ENCODE measurements at regions not wholly inside any gene's neighbourhood (a gene's known extent, or its start where the extent isn't known, plus 50 kb on each side); places are given as distances from the start of the nearest gene placed in this dataset.

DNA sequence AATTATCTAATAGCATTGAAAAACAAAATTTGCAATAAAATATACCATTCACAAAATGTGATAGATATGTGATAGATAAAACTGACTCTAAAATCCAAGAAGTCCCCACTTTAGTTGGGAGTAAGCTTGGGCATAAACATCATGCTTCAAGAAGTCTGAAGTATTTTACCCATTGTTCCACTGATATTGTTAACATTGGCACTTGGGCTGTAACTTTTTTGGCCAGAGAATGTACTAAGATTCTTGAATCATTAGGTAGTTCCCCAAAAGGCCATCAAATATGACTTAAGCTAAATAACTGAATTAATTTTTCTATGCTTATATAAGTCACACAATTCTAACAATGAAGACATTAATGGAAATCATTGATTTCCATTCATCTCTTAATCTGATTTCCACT, 413.6 kb downstream of the CDH2 start:
- no peak for DNase-seq (ENCODE audit: low read depth, low spot score)

DNA sequence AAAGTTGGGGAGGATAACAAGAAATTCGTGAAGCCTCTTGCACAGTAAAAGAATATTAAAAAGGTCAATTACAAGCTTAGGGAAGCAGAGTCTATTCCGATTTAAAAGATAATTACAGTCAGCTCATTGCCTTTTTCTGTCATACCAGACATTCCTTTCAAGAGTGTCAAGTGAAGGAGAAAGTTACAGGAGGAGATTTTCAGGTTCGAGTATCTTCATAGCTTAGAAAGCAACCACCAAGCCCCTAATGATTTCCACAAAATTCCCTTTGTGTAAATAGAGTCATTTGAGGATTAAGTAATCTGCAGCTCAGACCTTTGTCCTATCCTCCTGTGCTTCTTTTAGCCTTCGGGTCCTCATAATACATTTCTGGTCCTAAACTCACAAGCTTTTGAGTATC, 414.9 kb downstream of the CDH2 start:
- DNase-seq (ENCODE audit: low read depth, low spot score), result no peak

DNA sequence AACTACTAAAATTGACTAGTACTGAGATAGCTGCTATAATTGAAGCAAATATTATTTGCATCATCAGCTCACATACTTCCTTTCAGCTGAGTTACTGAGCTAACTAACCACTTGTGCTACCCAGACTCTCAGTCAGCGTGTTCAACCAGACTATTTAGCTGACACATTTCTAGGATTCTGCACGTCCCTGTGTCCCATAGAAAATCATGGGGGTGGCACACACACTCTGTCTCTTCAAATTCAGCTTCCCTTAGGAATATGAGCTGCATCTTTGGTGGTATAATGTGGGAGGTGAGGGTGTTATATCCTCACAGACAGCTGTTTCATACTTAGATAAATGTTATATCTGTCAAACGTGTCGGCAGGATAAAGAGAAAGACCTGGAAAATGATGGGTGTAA, 424.0 kb downstream of the CDH2 start:
- DNase-seq (ENCODE audit: low read depth, low spot score), result no peak

DNA sequence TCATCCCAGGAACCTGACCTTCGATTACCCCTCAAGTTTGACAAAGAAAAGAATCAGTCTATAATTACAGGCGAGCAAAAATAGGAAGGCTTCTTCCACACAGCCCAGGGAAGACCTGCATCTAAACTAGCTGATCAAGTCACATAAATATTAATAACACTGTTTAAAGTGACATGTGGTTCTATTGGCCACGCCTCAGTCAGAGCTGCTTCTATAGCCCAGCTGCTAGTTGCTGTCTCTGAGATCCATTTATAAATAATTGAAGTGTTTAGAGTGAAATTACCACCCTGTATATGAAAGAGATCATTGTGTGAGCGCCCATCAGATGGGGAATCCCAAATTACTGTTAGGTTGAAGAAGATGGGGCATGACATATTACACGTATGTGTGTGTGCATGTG, 426.0 kb downstream of the CDH2 start:
- DNase-seq (ENCODE audit: low read depth, low spot score), result no peak

DNA sequence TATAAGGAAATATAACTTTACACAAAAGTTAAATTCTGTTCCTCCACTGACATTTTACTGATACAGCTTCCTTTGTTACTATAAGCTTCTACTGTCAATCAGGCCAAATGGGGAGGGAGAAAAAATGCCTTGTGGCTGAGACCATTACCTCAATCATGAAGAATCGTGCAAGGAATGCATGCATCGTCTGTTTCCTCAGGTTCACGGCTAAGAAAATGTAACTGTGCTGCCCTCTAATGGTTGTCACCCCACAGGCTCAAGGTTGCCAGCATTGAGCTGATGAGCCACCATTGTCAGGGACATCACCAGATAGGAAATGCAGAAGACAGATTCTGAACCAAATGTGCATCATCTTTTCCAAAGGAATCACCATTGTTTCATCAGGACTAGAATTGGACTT, 426.9 kb downstream of the CDH2 start:
- no peak for DNase-seq (ENCODE audit: low read depth, low spot score)

DNA sequence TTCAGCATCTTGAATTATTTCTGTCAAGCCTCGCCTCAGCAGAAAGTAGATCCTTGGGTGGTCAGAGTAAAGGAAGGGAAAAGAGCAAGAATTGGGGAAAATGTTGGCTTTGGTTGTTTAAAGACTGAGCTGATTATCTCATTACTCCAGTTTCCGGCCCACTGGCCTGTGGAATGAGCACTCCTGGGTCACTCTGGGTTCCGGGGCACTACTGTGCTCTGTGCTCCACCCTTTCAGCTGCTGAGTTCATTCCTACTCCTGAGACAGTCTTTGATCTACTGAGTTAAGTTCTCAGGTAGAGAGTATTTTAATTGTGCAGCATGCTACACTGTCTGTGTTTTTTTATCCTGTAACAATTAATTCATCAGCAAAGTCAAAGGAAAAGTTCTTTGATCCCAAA, 427.7 kb downstream of the CDH2 start:
- no peak for DNase-seq (ENCODE audit: low read depth, low spot score)

DNA sequence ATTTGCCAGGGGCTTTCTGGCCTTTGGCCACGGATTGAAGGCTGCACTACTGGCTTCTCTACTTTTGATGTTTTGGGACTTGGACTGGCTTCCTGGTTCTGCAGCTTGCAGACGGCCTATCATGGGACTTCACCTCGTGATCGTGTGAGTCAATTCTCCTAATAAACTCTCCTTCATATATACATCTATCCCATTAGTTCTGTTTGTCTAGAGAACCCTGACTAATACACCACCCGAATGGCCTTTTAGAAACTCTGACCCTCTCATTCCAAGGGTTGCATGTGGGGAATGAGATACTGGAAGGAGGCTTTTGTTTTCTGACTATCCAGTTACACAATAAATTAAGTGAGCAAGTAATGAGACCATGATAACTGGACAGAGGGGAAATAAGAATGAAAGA, 430.7 kb downstream of the CDH2 start:
- DNase-seq (ENCODE audit: low read depth, low spot score), result no peak

DNA sequence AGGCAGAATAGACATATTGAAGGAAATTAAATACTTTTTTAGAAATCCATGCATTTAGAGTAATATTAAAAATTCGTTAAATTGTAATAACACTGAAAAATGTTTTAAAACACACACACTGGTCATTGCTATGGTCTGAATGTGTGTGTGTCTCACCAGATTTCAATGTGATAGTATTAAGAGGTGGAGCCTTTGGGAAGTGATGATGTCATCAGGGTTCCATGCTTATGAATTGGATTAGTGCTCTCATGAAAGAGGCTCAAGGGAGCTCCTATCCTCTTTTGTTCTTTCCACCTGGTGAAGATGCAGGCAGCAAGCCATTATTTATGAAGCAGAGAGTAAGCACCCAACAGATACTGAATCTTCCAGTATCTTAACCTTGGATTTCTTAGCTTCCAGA, 441.8 kb downstream of the CDH2 start:
- no peak for DNase-seq (ENCODE audit: low read depth, low spot score)

DNA sequence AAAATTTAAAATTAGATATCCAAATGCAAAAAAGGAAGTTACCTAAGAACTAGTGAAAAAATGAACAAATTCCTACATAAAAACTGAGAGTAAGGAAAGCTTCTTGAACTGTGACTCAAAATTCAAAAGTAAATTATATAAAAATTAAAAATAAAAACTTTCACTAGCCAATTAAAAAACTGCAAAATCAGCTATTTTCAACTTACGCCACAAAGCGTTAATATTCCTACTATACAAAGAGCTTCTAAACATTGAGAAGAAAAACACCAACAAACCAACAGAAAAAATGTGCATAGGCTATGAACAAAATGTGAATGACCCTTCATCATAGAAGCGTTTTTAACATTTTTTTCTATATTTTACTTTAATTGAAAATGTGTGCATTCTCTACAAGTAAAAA, 445.7 kb downstream of the CDH2 start:
- DNase-seq (ENCODE audit: low read depth, low spot score), result no peak

DNA sequence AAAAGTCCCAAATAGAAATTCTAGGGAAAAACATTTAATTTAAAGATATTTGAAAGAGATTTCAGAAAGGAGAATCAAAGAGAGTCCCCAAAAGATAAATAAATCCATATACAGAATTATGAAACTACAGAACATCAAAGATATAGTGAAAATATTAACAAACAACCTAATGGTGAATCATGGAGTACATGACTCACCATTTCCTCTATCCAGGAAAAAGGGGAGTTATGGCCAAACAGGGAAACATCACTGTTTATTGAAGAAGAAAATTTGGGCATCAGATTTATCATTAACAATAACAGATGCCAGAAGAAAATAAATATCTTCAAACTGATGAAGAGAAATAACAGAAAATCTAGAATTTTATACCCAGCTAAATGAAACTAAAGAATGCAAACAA, 448.3 kb downstream of the CDH2 start:
- no peak for DNase-seq (ENCODE audit: low read depth, low spot score)

DNA sequence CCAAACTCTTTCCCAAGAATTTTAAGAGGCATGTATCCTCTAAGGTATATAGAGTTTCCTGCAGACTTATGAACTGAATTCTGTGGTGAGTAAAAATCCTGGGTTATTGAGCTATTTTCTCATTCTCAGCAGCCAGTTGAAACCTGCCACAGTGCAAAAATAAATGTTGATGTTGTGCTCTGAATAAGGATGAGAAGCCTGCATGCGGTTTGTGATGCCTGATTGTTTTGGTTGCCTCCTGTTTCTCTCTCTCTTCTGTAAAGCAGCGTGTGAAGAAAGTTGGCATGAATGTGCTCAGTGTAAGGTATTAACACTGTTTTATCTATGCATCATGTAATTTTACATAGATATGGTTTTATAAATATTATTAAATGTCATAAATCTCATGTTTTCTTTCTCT, 452.6 kb downstream of the CDH2 start:
- no peak for DNase-seq (ENCODE audit: low read depth, low spot score)

DNA sequence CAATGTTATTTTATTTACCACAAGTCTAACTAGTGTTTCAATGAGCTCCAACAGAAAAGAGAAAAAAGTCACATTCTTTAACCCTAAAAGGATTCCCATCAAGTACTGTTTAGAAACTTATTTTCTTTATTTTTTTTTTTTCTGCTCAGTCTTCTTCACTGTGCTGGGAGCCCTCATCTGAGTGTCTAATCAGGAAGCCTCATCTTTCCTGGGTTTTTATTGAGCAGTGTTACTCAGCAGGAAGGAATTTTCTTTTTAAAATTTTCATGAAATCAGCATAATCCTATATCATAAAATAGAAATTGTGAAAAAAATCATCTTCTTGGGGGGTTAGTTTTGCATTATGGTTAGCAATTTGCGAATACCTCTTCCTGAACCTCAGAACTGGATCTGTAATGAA, 453.8 kb downstream of the CDH2 start:
- no peak for DNase-seq (ENCODE audit: low read depth, low spot score)

DNA sequence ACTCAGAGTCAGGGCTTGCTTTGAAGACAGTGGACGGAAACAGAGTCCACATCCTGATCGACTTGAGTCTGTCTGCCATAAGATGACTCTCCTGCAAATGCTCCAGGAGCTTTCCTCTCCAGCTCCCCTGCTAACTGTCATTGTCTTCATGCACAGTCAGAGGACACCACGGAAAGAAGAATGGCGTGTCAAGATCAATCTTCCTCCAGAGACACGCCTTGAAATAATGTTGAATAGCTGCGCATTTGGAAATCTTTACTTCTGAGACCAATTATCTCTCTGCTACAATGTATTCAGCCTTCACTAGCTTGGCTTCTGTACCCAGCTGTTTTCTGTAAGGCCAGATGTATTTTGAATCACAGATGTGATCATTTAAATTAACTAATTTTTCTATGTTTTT, 457.2 kb downstream of the CDH2 start:
- no peak for DNase-seq (ENCODE audit: low read depth, low spot score)

DNA sequence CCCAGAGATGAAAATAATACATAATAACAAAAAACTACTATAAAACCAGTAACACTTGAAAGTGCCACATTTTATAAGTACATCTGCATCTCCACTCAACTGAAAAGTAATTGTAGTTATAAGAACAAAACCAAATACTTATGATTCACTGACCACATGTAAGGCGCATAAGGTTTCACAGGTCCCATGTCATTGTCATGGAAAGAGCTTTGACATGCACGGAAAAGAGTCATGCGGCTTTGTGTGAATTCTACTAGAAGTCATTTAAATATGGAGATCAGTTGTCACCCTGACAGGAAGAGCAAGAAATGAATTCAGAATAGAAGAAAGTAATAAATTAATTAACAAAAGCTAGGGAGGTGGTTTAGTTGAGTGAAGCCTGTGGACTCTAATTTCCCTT, 459.1 kb downstream of the CDH2 start:
- no peak for DNase-seq (ENCODE audit: low read depth, low spot score)

DNA sequence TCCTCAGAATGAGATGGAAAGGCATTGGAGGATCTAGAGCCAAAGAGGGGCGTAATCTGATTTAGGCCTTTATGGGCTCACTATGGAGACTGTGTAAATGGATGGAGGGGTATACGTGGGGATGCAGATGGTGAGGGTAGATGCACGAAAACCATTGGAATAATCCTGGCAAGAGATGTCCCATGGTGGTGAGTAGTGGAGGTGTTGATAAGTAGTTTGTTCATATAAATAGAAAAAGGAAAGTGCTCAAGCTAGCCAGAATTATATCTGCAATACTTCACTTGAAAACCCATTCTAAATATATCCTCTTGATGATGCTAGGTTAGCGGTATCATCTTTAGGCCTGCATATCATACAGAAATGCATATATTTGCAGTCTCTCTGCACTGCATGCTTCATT, 459.7 kb downstream of the CDH2 start:
- DNase-seq (ENCODE audit: low read depth, low spot score), result no peak

DNA sequence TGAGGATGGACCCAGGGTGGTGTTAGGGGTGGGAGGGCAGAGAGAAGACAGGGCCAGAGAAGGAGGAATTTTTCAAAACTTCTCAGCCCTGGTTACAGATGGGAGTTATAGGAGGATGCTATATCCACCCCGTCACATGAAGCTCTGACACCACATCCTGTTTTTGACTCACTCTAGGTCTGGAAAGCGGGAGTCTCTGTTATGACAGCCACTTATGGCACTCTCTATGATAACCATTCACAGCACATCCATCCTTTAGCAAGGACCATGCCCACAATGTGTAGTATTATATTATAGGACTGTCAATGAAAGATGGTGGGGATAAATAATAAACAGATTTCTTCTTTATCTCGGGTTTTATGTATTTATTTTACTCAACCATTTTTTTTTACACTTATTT, 461.2 kb downstream of the CDH2 start:
- DNase-seq (ENCODE audit: low read depth, low spot score), result no peak

DNA sequence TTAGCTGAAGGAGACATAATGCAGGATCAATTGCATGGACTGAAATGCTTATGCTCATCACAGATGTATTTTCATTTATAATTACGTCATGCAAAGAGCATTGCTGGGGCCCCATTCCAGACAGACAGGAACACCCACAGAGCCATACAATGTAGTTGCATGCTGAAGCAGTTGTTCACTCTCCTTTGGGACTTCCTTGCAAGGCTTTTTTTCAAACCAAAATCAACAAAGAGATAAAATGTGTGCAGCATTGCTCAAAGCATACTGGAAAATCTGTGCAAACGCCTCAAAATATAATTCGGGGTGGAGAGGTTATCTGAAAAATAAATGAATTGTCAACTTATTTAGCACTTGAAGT, 463.2 kb downstream of the CDH2 start:
- DNase-seq (ENCODE audit: low read depth, low spot score), result no peak

DNA sequence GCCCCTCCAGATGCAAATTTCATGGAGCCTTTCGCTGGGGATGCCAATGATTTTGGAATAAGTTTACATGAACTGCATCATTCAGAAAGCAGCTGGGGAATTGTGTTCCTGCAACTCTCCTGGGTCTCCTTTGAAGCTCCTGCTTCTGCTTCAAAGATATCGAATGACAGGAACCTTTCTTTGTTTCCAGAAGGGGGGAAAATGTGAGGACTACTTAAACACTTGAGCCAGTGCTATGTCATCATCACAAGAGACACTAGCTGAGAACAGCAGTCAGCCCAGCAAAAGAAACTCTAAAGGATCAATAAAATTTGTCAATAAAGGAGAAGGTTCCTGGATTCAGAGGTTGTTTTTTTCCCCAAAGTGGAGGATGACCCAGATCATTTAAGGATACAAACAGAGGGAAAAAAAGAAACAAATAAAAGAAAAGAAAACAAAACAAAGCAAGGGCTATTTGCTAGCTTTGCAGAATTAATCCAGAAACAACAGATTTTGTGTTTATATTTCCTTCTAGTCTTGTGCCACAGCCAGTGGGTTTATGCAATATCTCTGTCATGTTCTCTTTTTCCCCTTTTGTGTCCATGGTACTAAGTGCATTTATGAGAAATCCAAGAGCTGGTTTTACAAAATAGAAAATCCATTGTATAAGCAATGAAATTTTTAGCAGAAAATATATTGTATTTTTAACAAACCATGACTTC, 463.7 kb downstream of the CDH2 start:
- no peak for DNase-seq (ENCODE audit: low read depth, low spot score)

DNA sequence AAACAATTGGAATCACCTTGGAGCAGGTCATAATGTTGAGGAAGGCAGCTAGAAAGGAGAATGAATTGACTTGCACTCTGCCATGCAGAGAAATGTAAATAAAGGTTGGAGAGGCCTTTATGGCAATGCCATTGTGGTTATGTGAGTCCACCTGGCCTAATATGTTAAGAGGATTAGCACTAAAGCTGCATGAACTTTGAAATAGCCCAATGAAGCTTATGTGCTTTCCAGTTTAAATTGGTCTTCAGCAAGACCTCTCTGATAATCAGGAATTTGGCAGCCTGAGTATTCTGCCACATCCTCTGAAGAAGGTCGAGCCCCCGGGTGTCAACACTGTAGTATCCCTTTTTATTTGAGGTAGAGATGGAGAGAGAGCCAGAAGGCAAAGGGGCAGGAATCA, 464.9 kb downstream of the CDH2 start:
- DNase-seq (ENCODE audit: low read depth, low spot score), result no peak

DNA sequence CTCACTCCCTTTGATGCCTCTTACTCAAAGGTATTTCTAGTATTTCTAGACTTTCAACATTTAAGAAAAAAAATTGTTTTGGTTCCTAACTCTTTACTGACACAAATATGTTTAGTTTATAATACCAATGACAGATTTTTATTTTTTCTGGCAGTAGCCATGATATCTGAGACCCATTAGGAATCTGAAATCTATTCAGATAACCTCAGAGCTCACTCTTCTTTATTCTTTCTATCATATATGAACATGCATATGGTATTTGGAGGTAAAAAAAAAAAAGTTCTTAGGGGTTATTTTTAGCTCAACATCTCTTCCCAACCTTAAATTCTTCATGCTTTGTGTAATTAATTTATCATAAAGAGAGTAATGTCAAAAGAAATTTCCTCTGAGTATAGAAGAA, 465.5 kb downstream of the CDH2 start:
- no peak for DNase-seq (ENCODE audit: low read depth, low spot score)

DNA sequence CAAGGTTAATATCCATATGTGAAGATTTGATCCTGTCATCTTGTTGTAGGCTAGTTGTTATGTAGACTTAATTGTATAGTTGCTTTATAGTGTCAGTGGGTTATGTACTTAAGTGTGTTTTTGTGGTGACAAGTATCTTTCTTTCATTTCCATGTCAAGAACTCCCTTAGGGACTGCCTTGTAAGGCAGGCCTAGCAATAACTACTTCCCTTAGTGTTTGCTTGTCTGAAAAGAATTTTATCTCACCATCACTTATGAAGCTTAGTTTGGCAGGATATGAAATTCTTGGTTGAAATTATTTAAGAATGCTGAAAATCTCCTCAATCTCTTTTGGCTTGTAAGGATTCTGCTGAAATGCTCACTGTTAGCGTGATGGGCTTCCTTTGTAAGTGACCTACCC, 467.6 kb downstream of the CDH2 start:
- DNase-seq (ENCODE audit: low read depth, low spot score), result no peak

DNA sequence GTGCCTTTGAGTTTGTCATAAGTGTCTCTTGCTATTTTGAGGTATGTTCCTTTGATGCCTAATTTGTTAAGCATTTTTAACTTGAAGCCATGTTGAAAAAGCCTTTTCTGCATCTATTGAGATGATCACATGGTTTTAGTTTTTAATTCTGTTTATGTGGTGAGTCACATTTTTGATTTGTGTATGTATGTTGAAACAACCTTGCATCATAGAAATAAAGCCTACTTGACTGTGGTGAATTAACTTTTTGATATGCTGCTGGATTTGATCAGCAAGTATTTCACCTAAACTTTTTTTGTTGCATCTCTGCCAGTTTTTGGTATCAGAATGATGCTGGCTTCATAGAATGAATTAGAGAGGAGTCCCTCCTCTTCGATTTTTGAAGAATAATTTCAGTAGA, 469.7 kb downstream of the CDH2 start:
- DNase-seq (ENCODE audit: low read depth, low spot score), result no peak

DNA sequence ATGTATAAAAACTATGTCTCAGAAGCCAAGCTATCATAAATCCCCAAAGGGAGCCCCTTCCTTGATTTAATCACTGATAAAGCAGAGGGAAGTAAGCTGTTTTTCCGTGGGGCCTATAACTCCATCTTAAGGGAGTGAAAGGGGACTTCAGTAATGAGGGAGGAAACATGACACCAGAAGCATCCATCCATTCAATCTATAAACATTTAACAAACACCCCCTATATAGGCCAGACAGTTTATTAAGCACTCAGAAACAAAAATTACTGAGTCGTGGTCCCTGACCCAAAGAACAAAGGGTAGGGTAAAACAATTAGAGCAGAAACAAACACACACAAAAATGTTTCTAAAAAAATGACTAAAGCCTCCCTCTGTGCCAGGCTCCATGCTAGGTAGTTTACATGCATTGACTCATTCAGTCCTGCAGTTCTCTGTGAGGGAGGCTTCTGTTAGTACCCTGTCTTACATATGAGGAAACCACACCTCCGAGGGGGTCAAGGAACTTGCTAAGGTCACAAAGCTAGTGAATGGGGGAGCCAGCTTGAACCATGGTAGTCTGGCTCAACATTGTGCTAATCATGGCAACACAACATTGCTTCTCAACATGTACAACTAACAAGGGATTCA, 472.1 kb downstream of the CDH2 start:
- no peak for DNase-seq (ENCODE audit: low read depth, low spot score)

DNA sequence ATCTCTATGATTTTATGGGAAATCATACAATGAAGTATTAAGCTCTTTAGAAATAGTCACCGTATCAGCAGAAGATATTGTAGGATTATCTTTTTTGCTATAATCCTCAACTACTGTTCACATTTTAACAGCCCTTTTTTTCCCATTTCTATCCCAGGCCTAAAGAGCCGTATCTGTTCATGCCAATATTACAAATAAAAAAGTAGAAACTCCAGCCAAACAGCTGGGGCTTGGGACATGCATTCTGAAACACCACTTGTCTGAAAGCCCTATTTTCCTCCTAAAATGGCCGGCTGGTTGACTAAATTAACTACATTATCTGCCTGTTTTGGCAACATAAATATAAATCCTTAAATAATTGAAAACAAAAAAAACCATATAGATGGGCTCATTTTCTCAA, 477.8 kb downstream of the CDH2 start:
- DNase-seq (ENCODE audit: low read depth, low spot score), result no peak

Measured in pulmonary artery endothelial cell (primary cell).